Caco-2 (cell line): ENCODE measurements at regions not wholly inside any gene's neighbourhood (a gene's known extent, or its start where the extent isn't known, plus 50 kb on each side); places are given as distances from the start of the nearest gene placed in this dataset.

Source experiments
- BruUV-seq: library from RNA; stranded (reverse); fragments of 400-500 nt; replicated peaks from 2 replicates; lab custom pipeline; 2021; lab: Mats Ljungman, UMichigan
- CTCF ChIA-PET: fragments of 300-600 bp; sonication (Branson Sonifier 250); formaldehyde crosslinking; loops from one replicate; lab custom pipeline; 2022; ENCODE audit warnings: antibody characterized with exemption; lab: Charles Lee
- POLR2A ChIA-PET: fragments of 300-600 bp; sonication (Branson Sonifier 250); formaldehyde crosslinking; loops from one replicate; lab custom pipeline; 2022; ENCODE audit warnings: antibody characterized with exemption; lab: Charles Lee
- DNase-seq, 2 experiments: peaks; one replicate each; pipeline versions ENCODE4 v3.0.0 to v3.0.0-alpha.2; 2020 to 2022
- H3K27me3 ChIP-seq: replicated peaks from 2 replicates; pipeline ENCODE4 v1.6.0; 2011; ENCODE audit warnings: low read length; ENCODE audit not compliant: control insufficient read depth, insufficient read depth
- H3K36me3 ChIP-seq: 2 replicates; pipeline ENCODE4 v1.5.1; 2011; ENCODE audit warnings: low read length; ENCODE audit not compliant: control insufficient read depth, insufficient read depth
- H3K4me1 ChIP-seq: fragments of 250-450 bp; sonication (Bioruptor Pico); 2 replicates; pipeline ENCODE4 v1.5.1; 2020; ENCODE audit warnings: mild to moderate bottlenecking
- H3K4me3 ChIP-seq: 2 replicates; pipeline ENCODE4 v1.5.1; 2011; ENCODE audit warnings: low read depth, mild to moderate bottlenecking, control low read depth, low read length
- H3K9me3 ChIP-seq: fragments of 250-450 bp; sonication (Bioruptor Pico); 2 replicates; pipeline ENCODE4 v1.5.1; 2020; ENCODE audit warnings: mild to moderate bottlenecking, moderate library complexity
- H3K27ac Mint-ChIP-seq: one replicate; pipeline ENCODE4 v1.8.0; 2022; ENCODE audit warnings: mixed read lengths; ENCODE audit not compliant: unreplicated experiment
- H3K27me3 Mint-ChIP-seq: one replicate; pipeline ENCODE4 v1.8.0; 2022; ENCODE audit warnings: mixed read lengths; ENCODE audit not compliant: insufficient read depth, unreplicated experiment
- H3K36me3 Mint-ChIP-seq: one replicate; pipeline ENCODE4 v1.8.0; 2022; ENCODE audit warnings: mild to moderate bottlenecking, mixed read lengths; ENCODE audit not compliant: insufficient read depth, unreplicated experiment
- H3K4me1 Mint-ChIP-seq: one replicate; pipeline ENCODE4 v1.8.0; 2022; ENCODE audit warnings: low read depth, mixed read lengths; ENCODE audit not compliant: unreplicated experiment
- H3K4me3 Mint-ChIP-seq: one replicate; pipeline ENCODE4 v1.8.0; 2022; ENCODE audit warnings: mild to moderate bottlenecking, moderate library complexity, mixed read lengths; ENCODE audit not compliant: unreplicated experiment
- H3K9me3 Mint-ChIP-seq: one replicate; pipeline ENCODE4 v1.8.0; 2022; ENCODE audit warnings: mixed read lengths; ENCODE audit not compliant: unreplicated experiment
- intact Hi-C: fragments of 100-400 bp; cut with micrococcal nuclease; formaldehyde crosslinking; loops from one replicate; pipeline ENCODE4 v1.10.0; 2022; ENCODE audit not compliant: unreplicated experiment
- TF ChIP-seq, protein P1 (sequence below), 2 experiments: fragments of 200-600 bp in 1 of 2; IDR thresholded peaks; 1 replicate in 1 of 2; 2 replicates in 1 of 2; pipeline versions ENCODE4 v1.5.1 to v1.8.0; 2011 to 2022; ENCODE audit warnings: antibody characterized with exemption in 1 of 2, control low read depth in 1 of 2, inconsistent platforms in 1 of 2, low read depth in 1 of 2, low read length in 1 of 2, mild to moderate bottlenecking in 1 of 2, moderate library complexity in 1 of 2; ENCODE audit not compliant: insufficient read depth in 1 of 2, severe bottlenecking in 1 of 2, unreplicated experiment in 1 of 2

DNA sequence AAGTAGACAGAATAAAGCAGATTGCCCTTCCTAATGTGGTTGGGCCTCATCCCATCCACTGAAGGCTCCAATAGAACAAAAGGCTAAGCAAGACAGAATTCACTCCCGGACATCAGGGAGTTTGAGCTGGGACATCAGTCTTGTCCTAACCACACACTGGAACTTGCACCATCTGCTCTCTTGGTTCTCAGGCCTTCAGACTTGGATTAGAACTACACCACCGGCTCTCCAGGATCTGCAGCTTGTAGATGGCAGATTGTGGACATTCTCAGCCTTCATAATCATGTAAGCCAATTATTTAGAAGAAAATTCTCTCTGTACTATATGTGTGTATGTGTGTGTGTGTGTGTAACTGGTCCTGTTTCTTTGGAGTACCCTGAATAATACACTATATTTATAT is 394.7 kb upstream of the LMCD1 start:
- no peaks in the 10 kb centered on the region for H3K9me3 Mint-ChIP-seq
- intact Hi-C loops = no loop called here
- H3K9me3 ChIP-seq = no peaks in the 10 kb centered on the region
- POLR2A ChIA-PET = no interaction called here
- H3K36me3 Mint-ChIP-seq = no peaks in the 10 kb centered on the region
- TF ChIP-seq, protein P1, sequence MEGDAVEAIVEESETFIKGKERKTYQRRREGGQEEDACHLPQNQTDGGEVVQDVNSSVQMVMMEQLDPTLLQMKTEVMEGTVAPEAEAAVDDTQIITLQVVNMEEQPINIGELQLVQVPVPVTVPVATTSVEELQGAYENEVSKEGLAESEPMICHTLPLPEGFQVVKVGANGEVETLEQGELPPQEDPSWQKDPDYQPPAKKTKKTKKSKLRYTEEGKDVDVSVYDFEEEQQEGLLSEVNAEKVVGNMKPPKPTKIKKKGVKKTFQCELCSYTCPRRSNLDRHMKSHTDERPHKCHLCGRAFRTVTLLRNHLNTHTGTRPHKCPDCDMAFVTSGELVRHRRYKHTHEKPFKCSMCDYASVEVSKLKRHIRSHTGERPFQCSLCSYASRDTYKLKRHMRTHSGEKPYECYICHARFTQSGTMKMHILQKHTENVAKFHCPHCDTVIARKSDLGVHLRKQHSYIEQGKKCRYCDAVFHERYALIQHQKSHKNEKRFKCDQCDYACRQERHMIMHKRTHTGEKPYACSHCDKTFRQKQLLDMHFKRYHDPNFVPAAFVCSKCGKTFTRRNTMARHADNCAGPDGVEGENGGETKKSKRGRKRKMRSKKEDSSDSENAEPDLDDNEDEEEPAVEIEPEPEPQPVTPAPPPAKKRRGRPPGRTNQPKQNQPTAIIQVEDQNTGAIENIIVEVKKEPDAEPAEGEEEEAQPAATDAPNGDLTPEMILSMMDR (IDR thresholded peaks at IDR 0.05; ENCODE audit: insufficient read depth in 1 of 2, low read depth in 1 of 2, low read length in 1 of 2, severe bottlenecking in 1 of 2, unreplicated experiment in 1 of 2) = no peak
- no peak overlapping the region for H3K4me3 Mint-ChIP-seq
- H3K27me3 ChIP-seq = no peaks in the 10 kb centered on the region
- no TSS peak for BruUV-seq
- peaks cover 14% of the 10 kb centered on the region for H3K27me3 Mint-ChIP-seq
- H3K4me1 Mint-ChIP-seq = no peaks in the 10 kb centered on the region
- no peak for DNase-seq
- no peaks in the 10 kb centered on the region for H3K4me1 ChIP-seq
- CTCF ChIA-PET = no interaction called here
- H3K27ac Mint-ChIP-seq = no peak overlapping the region
- no peaks in the 10 kb centered on the region for H3K36me3 ChIP-seq
- H3K4me3 ChIP-seq = no peak overlapping the region

DNA sequence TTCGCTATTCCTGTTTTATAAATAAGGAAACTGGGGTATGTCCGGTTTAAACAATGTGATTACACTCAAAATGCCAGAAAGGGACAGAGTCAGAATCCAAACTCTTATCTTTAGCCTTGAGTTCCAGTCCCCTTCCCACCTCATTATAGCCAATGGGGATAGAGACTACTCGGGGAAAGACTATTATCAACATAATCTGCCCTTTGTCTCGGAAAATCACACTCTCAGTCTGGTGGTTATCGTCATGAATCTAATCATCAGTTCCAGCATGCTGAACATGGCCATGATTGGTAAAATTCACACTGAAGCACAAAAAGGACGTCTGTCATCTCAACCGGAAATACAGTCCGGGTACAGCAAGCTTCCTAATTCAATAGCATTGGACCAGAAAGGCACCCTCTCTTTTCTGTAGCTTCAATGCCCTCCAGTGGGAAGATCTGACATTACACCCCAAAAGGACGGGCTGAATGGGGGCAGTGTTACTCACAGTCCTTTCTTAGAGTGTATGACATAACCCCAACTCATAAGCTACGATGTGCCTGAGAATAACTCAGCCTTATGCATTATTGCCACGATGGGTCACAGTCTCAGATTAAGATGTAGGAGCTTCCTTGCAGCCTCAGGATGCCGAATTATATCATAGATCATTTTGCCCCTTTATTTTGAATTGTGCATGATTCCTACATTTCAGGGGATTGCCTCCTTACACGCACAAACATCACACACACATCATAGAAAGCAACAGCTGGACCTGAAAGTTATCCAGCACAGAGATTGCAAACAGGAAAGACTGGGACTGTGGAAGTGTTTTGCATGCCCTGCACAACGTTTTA is 390.4 kb upstream of the LMCD1 start:
- H3K9me3 Mint-ChIP-seq = no peaks in the 10 kb centered on the region
- Histone ChIP-seq H3K9me3 (no peaks in the 10 kb centered on the region), H3K4me3 (no peak overlapping the region), H3K4me1 (no peaks in the 10 kb centered on the region), H3K36me3 (no peaks in the 10 kb centered on the region), H3K27me3 (no peaks in the 10 kb centered on the region)
- intact Hi-C loops = loop anchor here (1.0 to 10.0 kb wide), 6 partner anchors 306 to 1174 kb away; no protein-coding TSS in a partner anchor
- H3K36me3 Mint-ChIP-seq = no peaks in the 10 kb centered on the region
- TF ChIP-seq, protein P1 (IDR thresholded peaks at IDR 0.05; ENCODE audit: insufficient read depth in 1 of 2, low read depth in 1 of 2, low read length in 1 of 2, severe bottlenecking in 1 of 2, unreplicated experiment in 1 of 2) = peak; percentile 68 to 76
- ChIA-PET POLR2A (no interaction called here), CTCF (interaction anchor here (1.1 to 1.4 kb wide), 4 partner anchors 9 to 311 kb away, joined by 3 to 18 read pairs (median 9); no protein-coding TSS in a partner anchor)
- H3K27ac Mint-ChIP-seq = no peak overlapping the region
- no peaks in the 10 kb centered on the region for H3K4me1 Mint-ChIP-seq
- peak; percentile 64 to 76 for DNase-seq
- no peak overlapping the region for H3K4me3 Mint-ChIP-seq
- BruUV-seq = no TSS peak
- peaks cover 8% of the 10 kb centered on the region for H3K27me3 Mint-ChIP-seq

DNA sequence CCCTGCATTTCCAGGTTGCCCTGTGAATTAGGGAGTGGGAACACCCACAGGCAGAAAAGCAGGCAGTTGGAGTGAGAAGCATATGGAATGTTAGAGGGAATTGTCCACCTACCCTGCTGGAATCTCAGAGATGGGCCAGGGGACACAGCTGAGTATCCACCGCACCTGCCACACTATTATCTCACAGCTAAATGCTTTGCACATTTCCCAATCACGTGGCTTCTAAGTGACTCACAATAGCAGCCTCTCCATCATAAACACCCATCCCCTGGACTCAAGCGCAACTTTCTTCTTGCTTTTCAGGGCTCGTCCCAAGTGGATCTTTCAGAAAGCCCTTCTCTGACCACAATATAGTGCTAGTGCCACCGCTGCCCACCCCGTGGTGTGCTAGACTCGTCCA is 389.0 kb upstream of the LMCD1 start:
- CTCF ChIA-PET = interaction anchor here (1.1 kb wide), 1 partner anchor 304 kb away, joined by 3 read pairs; no protein-coding TSS in a partner anchor

More for the DNA sequence above, 389.0 kb upstream of the LMCD1 start:
- Mint-ChIP-seq H3K9me3 (no peaks in the 10 kb centered on the region), H3K4me1 (no peaks in the 10 kb centered on the region), H3K4me3 (no peak overlapping the region), H3K27me3 (peaks cover 7% of the 10 kb centered on the region), H3K27ac (no peak overlapping the region), H3K36me3 (no peaks in the 10 kb centered on the region)
- no peak for DNase-seq
- no peak overlapping the region for H3K4me3 ChIP-seq
- BruUV-seq = no TSS peak
- H3K9me3 ChIP-seq = no peaks in the 10 kb centered on the region
- no peaks in the 10 kb centered on the region for H3K36me3 ChIP-seq
- no peaks in the 10 kb centered on the region for H3K27me3 ChIP-seq
- intact Hi-C loops = loop anchor here (5.0 to 10.0 kb wide), 4 partner anchors 305 to 1175 kb away; no protein-coding TSS in a partner anchor
- TF ChIP-seq, protein P1 (IDR thresholded peaks at IDR 0.05; ENCODE audit: insufficient read depth in 1 of 2, low read depth in 1 of 2, low read length in 1 of 2, severe bottlenecking in 1 of 2, unreplicated experiment in 1 of 2) = no peak
- H3K4me1 ChIP-seq = no peaks in the 10 kb centered on the region
- POLR2A ChIA-PET = no interaction called here
